AG09319 (cell line): ENCODE measurements at regions not wholly inside any gene's neighbourhood (a gene's known extent, or its start where the extent isn't known, plus 50 kb on each side); places are given as distances from the start of the nearest gene placed in this dataset.

Experiments
- DNase-seq: peaks from one replicate; pipeline ENCODE4 v3.0.0-alpha.2; 2010; ENCODE audit warnings: low read depth; ENCODE audit errors: extremely low read depth
- TF ChIP-seq, protein P1 (sequence below): IDR thresholded peaks from 2 replicates; pipeline ENCODE4 v1.5.1; 2011; ENCODE audit warnings: low read depth, mild to moderate bottlenecking, inconsistent platforms, low read length, moderate library complexity

- DNase-seq = no peak
- TF ChIP-seq, protein P1, sequence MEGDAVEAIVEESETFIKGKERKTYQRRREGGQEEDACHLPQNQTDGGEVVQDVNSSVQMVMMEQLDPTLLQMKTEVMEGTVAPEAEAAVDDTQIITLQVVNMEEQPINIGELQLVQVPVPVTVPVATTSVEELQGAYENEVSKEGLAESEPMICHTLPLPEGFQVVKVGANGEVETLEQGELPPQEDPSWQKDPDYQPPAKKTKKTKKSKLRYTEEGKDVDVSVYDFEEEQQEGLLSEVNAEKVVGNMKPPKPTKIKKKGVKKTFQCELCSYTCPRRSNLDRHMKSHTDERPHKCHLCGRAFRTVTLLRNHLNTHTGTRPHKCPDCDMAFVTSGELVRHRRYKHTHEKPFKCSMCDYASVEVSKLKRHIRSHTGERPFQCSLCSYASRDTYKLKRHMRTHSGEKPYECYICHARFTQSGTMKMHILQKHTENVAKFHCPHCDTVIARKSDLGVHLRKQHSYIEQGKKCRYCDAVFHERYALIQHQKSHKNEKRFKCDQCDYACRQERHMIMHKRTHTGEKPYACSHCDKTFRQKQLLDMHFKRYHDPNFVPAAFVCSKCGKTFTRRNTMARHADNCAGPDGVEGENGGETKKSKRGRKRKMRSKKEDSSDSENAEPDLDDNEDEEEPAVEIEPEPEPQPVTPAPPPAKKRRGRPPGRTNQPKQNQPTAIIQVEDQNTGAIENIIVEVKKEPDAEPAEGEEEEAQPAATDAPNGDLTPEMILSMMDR = no peak
Measured at GRCh38 chr3:13217736-13218540, 144.7 kb upstream of the IQSEC1 start.

GRCh38 chr3:13217253-13217652 is 144.0 kb upstream of the IQSEC1 start:
- no peak for DNase-seq
- TF ChIP-seq, protein P1 = no peak

GRCh38 chr3:13215940-13216546 is 142.8 kb upstream of the IQSEC1 start:
- TF ChIP-seq, protein P1 = no peak
- DNase-seq = no peak

DNA sequence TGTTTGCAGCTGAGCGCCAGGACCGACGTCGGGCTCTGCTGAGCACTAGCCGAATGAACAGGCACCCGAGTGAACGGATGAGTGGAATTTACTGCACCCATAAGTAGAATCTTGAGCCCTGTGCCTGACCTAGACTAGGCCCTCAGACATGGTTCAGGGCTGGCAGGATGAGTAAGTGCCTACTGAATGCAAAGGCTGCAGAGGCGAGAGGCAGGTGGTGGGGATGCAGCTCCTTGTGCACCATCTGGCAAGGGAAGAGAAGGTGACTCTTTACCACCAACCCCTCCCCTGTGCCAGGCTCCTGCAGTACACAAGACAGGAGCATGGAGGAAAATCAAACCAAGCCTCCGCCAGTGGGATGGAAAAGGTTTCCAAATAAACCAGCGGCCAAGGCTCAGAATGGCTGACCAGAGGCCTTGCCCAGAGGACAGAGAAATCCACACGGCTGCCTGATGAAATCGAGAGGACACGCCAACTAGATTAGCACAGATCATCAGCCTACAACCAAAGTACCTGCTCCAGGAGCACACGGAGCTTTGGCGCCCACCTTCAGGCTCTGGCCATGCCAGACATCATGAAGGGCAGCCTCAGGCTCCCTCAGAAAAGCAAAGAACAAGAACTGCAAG is 141.7 kb upstream of the IQSEC1 start:
- TF ChIP-seq, protein P1 = no peak
- no peak for DNase-seq

DNA sequence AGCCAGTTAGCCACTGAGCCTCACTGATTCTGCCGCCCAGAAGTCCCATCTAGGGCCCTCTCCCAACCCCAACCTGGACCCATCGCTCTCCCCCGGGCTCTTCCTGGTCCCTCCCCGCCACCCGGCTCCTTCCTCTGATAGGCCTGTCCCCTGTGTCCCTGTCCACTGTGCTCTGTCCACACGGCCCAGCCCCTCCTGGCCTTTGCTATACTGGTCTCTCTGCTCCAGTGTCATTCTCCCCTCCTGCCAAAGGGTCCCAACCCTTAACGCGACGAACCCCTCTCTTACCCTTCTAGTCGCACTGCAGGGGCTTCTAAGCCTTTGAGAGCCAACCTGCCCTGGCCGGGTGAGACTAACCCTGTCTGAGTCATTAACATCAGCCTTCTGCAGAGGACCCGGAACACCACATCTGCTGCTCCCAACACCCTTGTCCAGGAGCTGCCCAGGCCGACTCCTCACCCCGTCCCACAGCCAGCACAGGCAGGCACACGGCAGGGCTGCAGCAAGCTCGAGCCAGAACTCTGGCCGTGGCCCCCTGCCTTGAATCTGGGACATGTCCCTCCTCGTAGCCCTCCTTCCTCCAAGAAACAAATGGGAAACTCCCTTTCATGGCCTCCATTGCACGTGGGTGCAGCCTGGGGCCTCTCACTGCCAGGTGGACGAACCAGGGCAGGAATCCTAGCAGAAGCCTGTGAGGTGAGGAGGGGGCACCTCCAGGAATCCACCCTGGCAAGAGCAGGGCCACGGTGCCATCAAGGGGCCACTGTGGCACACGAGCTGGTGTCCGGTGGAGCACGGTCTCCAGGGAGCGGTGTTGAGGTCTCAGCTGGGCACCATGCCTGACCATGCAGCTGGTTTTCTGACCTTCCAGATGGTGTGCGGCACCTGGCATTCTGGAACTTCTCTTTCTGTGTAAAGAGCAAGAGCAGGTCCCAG is 140.9 kb upstream of the IQSEC1 start:
- TF ChIP-seq, protein P1 = no peak
- DNase-seq = no peak

- DNase-seq = no peak
- TF ChIP-seq, protein P1 = no peak
Measured at GRCh38 chr3:13213490-13213889, 140.3 kb upstream of the IQSEC1 start.
